Stimulated activated CD8-positive, alpha-beta memory T cell treated with anti-CD3 and anti-CD28 coated beads, Interleukin-12 subunit alpha, Interleukin-12 subunit beta, amount 100 ng/mL, for 4 hours (primary cell): ENCODE measurements at regions not wholly inside any gene's neighbourhood (a gene's known extent, or its start where the extent isn't known, plus 50 kb on each side); places are given as distances from the start of the nearest gene placed in this dataset.
"Not testable (repeated sequence)": the region's sequence is repeated elsewhere in the genome, so short reads cannot be mapped to it uniquely, and the experiment has no call there.

Source experiments
- DNase-seq: peaks from one replicate; pipeline ENCODE4 v3.0.0-alpha.2; 2020; ENCODE audit warnings: low read depth

- no peak for DNase-seq
Measured at GRCh38 chr12:24668563-24668962, 280.3 kb downstream of the BCAT1 start.

DNA sequence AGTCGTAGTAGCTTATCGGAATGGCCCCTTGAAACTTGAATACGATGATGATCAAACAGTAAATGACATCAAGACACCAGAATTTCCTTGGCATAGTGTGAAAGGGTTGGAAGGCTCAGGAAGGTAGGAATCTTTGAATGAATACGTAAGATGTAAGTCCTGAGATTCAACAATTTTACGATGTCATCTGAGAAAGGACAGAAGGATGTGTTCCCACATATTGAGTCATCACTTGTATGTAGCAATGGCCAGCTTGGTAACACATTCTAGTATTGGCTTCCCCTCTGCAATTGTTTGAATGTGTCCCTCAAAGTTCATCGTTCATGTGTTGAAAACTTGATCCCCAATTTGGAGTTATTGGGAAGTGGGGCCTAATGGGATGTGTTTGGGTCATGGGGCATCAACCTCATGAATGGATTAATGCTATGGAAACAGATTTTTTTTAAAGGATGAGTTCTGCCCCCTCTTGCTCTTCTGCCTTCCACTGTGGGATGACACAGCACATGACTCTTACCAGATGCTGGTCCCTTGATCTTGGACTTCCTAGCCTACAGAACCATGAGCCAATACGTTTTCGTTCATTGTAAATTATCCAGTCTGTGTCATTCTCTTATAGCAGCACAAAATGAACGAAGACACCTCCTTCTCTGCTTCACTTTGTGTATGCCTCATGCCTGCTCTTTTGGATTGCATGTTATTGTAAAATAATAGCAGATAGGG lies 284.6 kb downstream of the BCAT1 start:
- no peak for DNase-seq

GRCh38 chr12:24661657-24662096 lies 287.2 kb downstream of the BCAT1 start:
- DNase-seq = no peak

- DNase-seq = no peak
Measured at GRCh38 chr12:24659016-24659415, 289.9 kb downstream of the BCAT1 start.

- DNase-seq = not testable (repeated sequence)
Measured at GRCh38 chr12:24654344-24654743, 294.6 kb downstream of the BCAT1 start.

- DNase-seq = no peak
Measured at GRCh38 chr12:24649634-24650033, 299.3 kb downstream of the BCAT1 start.

DNA sequence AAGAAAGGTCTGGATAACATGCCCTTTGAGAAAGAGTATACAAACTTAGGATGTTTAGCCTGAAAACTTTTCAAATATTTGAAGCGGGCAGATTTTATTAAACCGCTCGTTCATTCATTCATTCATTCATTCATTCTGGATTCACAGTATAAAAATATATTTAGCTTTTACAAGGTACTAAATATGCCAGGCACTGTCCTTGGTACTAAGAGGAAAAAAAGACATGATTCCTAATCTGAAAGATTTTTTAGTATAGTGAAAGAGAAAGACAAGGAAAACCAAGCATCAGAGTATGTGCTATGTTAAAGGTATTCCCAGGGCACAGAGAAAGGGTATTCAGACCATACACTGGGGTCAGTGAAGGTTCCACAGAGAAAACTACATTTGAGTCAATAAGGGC lies 299.7 kb downstream of the BCAT1 start:
- no peak for DNase-seq

DNA sequence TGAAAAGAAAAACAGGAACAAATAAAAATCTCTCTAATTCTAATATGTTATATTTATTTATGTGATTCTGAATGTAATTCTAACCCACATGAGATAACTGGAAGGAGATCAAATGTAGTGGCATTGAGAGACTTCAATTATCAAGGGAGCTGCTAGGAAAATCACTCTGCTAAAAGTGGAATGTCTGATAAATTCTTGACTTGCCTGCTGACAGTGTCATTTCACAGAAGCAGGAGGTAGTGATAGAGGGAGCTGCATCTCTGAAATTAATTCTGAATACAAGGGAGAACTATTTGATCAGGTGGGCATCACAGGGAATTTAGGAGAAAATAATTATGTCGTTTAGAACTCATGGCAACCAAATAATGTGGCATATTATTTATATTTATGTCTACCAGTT lies 303.6 kb downstream of the BCAT1 start:
- DNase-seq = no peak

GRCh38 chr12:24643120-24644119 lies 305.5 kb downstream of the BCAT1 start:
- no peak for DNase-seq

DNA sequence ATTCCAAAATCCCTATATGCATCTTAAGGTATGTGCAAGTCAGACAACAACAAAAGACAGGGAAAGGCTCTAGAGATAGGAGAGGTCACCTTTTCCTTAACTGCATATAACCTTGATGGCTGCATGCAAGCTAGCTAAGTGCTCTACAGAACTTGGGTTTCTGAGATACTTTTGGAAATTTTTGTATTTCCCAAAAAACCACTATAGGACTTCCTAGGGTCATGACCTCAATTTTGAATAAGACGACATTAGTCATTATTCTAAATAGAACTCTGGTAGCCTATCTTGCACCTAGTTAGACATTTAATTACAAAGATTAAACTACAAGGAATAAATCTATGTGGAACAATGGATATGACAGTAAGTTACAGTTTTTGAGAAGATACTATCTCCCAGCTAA lies 309.3 kb downstream of the BCAT1 start:
- DNase-seq = no peak

GRCh38 chr12:24632466-24632865 lies 316.4 kb downstream of the BCAT1 start:
- no peak for DNase-seq

DNA sequence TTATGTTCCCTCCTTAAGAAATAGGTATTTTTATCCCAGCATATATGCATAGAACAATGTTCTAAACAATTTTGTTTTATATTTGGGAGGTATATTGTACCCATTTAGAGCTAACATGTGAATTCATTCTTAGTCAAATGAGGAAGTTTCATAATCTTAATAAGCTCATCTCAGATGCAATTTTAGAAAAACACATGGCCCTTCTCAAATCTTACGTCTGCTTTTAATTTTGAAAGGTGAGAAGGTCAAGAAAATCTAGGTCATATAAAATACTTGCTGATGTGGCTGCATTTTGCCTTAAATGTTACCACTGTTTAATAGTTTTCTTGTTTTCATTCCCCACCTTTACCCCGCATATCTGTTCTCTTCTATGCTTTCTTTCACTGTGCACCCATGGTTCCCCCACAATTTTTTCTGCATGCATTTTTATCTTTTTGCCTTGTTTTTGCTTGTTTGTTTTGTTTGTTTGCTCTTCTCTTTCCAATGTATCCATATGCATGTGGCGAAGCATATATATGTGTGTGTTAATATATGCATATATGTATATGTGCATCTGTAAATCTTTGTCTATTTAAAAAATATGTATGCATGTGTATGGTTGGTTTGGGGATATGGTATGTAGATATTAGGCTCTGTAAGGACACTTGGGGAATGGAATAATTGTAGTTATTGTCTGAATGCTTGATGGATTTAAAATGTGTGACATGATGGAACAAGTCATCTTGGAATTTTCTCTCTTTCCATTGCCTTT lies 317.1 kb downstream of the BCAT1 start:
- DNase-seq = no peak

- no peak for DNase-seq
Measured at GRCh38 chr12:24630856-24631255, 318.0 kb downstream of the BCAT1 start.

- DNase-seq = no peak
Measured at GRCh38 chr12:24630446-24630845, 318.5 kb downstream of the BCAT1 start.

DNA sequence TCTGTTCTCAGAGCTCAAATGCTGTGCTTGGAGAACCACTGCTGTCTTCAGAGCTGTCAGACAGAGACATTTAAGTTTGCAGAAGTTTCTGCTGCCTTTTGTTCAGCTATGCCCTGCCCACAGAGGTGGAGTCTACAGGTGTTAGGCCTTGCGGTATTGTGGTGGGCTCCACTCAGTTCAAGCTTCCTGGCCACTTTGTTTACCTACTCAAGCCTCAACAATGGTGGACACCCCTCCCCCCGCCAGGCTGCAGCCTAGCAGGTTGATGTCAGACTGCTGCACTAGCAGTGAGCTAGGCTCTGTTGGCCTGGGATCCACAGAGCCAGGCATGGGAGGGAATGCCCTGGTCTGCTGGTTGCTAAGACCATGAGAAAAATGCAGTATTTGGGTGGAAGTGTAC lies 323.8 kb downstream of the BCAT1 start:
- DNase-seq = no peak

- not testable (repeated sequence) for DNase-seq
Measured at GRCh38 chr12:24619954-24620353, 328.9 kb downstream of the BCAT1 start.

DNA sequence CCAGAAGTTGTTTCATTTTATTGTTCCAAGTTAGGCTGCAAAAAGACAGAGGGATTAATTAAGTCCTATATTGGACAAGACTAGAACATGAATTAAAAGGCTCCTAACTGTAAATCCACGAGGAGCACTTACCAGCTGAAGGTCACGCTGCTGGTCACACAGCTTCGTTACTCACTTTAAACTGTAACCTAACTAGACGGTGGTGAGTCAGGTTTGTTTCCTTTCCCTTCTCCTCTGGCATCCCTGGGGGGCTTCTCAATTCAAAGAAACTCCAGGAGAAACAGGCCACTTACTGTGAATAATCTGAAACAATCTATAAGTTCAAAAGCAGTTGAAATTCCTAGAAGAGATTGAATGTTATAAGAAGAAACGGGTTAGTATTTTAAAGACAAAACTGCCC lies 331.4 kb downstream of the BCAT1 start:
- no peak for DNase-seq

- DNase-seq = no peak
Measured at GRCh38 chr12:24615967-24616411, 332.9 kb downstream of the BCAT1 start.

- no peak for DNase-seq
Measured at GRCh38 chr12:24608637-24609285, 340.1 kb downstream of the BCAT1 start.

DNA sequence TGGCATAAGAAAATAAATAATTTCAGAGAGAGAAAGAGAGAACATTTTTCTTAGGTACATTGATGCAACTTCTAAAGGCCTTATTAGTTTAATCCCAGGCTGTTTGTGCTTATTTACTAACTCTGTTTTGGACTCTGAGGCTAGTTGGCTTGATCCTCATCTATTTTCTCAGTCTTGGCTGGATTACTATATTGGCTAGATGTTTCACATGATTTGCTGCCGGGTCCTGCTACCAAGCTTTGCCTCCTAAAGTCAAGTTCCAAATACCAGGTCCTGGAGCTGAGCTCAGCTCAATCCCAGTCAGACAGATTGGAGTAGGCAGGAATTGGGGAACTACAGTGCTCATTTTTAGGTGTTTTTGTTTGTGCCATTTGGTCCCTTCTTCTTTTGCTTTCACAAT lies 340.8 kb downstream of the BCAT1 start:
- DNase-seq = no peak

DNA sequence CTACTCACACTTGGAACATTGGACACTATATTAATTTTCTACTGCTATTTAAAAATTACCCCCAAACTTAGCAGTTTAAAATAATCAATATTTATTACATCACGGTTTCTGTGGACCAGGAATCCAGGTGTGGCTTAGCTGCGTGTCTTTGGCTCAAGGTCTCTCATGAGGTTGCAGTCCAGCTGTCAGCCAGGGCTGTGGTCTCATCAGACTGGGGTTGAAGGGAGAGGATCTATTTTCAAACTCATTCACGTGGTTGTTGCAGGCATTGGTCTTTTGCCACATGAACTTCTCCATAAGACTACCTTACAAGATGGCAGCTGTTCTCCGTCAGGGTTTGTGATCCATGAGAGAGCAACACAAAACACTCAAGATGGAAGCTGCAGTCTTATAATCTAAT lies 343.0 kb downstream of the BCAT1 start:
- DNase-seq = no peak

GRCh38 chr12:24605466-24605865 lies 343.4 kb downstream of the BCAT1 start:
- no peak for DNase-seq
